HL-60 (cell line): ENCODE measurements at regions not wholly inside any gene's neighbourhood (a gene's known extent, or its start where the extent isn't known, plus 50 kb on each side); places are given as distances from the start of the nearest gene placed in this dataset.

Experiments used
- DNase-seq, 2 experiments: peaks; one replicate each; pipeline ENCODE4 v3.0.0-alpha.2; 2010 to 2020; ENCODE audit warnings: low read depth in 1 of 2, low spot score in 1 of 2
- H3K27ac ChIP-seq: fragments of 250-450 bp; sonication (Bioruptor Pico); replicated peaks from 2 replicates; pipeline ENCODE4 v1.5.1; 2020; ENCODE audit warnings: mild to moderate bottlenecking, moderate library complexity
- H3K27me3 ChIP-seq: fragments of 250-450 bp; sonication (Bioruptor Pico); 2 replicates; pipeline ENCODE4 v1.5.1; 2021; ENCODE audit warnings: mild to moderate bottlenecking, moderate library complexity; ENCODE audit not compliant: insufficient read depth, poor library complexity, severe bottlenecking
- H3K4me3 ChIP-seq: replicated peaks from 2 replicates; pipeline ENCODE4 v1.5.1; 2011; ENCODE audit warnings: mild to moderate bottlenecking, control low read depth, low read length; ENCODE audit not compliant: insufficient read depth
- GABPA ChIP-seq: IDR thresholded peaks from 2 replicates; pipeline ENCODE4 v1.6.1; 2012; ENCODE audit warnings: low read depth
- POLR2AphosphoS5 ChIP-seq: IDR thresholded peaks from 2 replicates; pipeline ENCODE4 v1.6.1; 2012; ENCODE audit warnings: low read depth
- REST ChIP-seq: IDR thresholded peaks from 2 replicates; pipeline ENCODE4 v1.6.1; 2012; ENCODE audit warnings: low read depth; ENCODE audit not compliant: insufficient replicate concordance
- SPI1 ChIP-seq: IDR thresholded peaks from 2 replicates; pipeline ENCODE4 v1.6.1; 2012; ENCODE audit warnings: low read depth, mild to moderate bottlenecking, borderline replicate concordance
- TF ChIP-seq, protein P1 (sequence below): IDR thresholded peaks from one replicate; pipeline ENCODE4 v1.5.1; 2011; ENCODE audit warnings: low read length, control low read depth, inconsistent platforms; ENCODE audit not compliant: insufficient read depth

DNA sequence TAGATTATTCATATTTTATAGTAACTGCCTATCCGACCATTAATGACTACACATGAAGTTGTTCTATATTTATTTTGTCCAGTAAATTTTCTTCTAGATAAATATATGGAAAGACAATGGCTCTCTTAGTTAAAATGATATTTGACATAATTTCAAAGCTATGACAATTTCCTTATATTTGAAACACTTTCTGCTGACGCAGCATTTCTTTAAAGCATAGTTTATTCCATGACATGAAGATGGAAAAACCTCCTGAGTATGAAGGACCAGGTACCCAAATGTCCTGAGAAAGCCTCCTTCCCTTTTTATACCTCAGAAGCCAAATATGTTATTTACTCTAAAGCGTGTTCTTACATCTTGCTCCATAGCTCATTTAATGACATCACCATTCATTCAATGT, 831.6 kb downstream of the EFNB2 start:
- Histone ChIP-seq H3K4me3 (no peak overlapping the region), H3K27ac (no peak overlapping the region), H3K27me3 (no peaks in the 10 kb centered on the region)
- TF ChIP-seq REST: no peak
- TF ChIP-seq POLR2AphosphoS5: no peak
- TF ChIP-seq SPI1: no peak
- TF ChIP-seq, protein P1, sequence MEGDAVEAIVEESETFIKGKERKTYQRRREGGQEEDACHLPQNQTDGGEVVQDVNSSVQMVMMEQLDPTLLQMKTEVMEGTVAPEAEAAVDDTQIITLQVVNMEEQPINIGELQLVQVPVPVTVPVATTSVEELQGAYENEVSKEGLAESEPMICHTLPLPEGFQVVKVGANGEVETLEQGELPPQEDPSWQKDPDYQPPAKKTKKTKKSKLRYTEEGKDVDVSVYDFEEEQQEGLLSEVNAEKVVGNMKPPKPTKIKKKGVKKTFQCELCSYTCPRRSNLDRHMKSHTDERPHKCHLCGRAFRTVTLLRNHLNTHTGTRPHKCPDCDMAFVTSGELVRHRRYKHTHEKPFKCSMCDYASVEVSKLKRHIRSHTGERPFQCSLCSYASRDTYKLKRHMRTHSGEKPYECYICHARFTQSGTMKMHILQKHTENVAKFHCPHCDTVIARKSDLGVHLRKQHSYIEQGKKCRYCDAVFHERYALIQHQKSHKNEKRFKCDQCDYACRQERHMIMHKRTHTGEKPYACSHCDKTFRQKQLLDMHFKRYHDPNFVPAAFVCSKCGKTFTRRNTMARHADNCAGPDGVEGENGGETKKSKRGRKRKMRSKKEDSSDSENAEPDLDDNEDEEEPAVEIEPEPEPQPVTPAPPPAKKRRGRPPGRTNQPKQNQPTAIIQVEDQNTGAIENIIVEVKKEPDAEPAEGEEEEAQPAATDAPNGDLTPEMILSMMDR: no peak
- TF ChIP-seq GABPA: no peak
- no peak for DNase-seq

GRCh38 chr13:105702441-105702840, 833.0 kb downstream of the EFNB2 start:
- Histone ChIP-seq H3K27me3 (no peaks in the 10 kb centered on the region), H3K27ac (no peak overlapping the region), H3K4me3 (no peak overlapping the region)
- TF ChIP-seq SPI1 (no peak), GABPA (no peak), REST (no peak), POLR2AphosphoS5 (no peak)
- TF ChIP-seq, protein P1: no peak
- DNase-seq: no peak

- Histone ChIP-seq H3K4me3 (no peak overlapping the region), H3K27ac (no peak overlapping the region), H3K27me3 (no peaks in the 10 kb centered on the region)
- DNase-seq: no peak
- no peak for TF ChIP-seq REST
- TF ChIP-seq GABPA: no peak
- TF ChIP-seq POLR2AphosphoS5: no peak
- TF ChIP-seq SPI1: no peak
- TF ChIP-seq, protein P1: no peak
Observed at GRCh38 chr13:105692769-105693168, 842.7 kb downstream of the EFNB2 start.
